DOHH2 (cell line): ENCODE measurements at regions not wholly inside any gene's neighbourhood (a gene's known extent, or its start where the extent isn't known, plus 50 kb on each side); places are given as distances from the start of the nearest gene placed in this dataset.

ENCODE experiments used
- H3F3A ChIP-seq: fragments of 200-600 bp; sonication (generic), shearing (Covaris generic); 2 replicates; pipeline ENCODE4 v1.6.0; 2016; ENCODE audit warnings: antibody characterized with exemption, mild to moderate bottlenecking; ENCODE audit not compliant: control insufficient read depth, insufficient read depth
- H3K27ac ChIP-seq: fragments of 200-600 bp; sonication (generic); 2 replicates; pipeline ENCODE4 v1.5.1; 2014; ENCODE audit warnings: low read depth, mild to moderate bottlenecking, low read length, moderate library complexity
- H3K27me3 ChIP-seq: fragments of 200-600 bp; sonication (generic); 2 replicates; pipeline ENCODE4 v1.6.1; 2014; ENCODE audit warnings: mild to moderate bottlenecking, low read length, mixed read lengths; ENCODE audit not compliant: control insufficient read depth
- H3K36me3 ChIP-seq: fragments of 200-600 bp; sonication (generic); 2 replicates; pipeline ENCODE4 v1.6.1; 2014; ENCODE audit warnings: mild to moderate bottlenecking, low read length, moderate library complexity, mixed read lengths; ENCODE audit not compliant: control insufficient read depth
- H3K4me1 ChIP-seq: fragments of 200-600 bp; sonication (generic); 2 replicates; pipeline ENCODE4 v1.6.1; 2014; ENCODE audit warnings: mild to moderate bottlenecking, low read length, mixed read lengths; ENCODE audit not compliant: control insufficient read depth
- H3K4me2 ChIP-seq: fragments of 200-600 bp; sonication (generic); 2 replicates; pipeline ENCODE4 v1.6.0; 2014; ENCODE audit warnings: mild to moderate bottlenecking, low read length, moderate library complexity
- H3K4me3 ChIP-seq: fragments of 200-600 bp; sonication (generic); 2 replicates; pipeline ENCODE4 v1.5.1; 2014; ENCODE audit warnings: mild to moderate bottlenecking, low read length, mixed read lengths
- H3K79me2 ChIP-seq: fragments of 200-600 bp; sonication (generic); 2 replicates; pipeline ENCODE4 v1.6.1; 2014; ENCODE audit warnings: mild to moderate bottlenecking, low read length, mixed read lengths; ENCODE audit not compliant: control insufficient read depth
- H3K9me2 ChIP-seq: fragments of 200-600 bp; sonication (generic); replicated peaks from 2 replicates; pipeline ENCODE4 v1.6.1; 2014; ENCODE audit warnings: mild to moderate bottlenecking, low read length, mixed read lengths; ENCODE audit not compliant: control insufficient read depth
- H3K9me3 ChIP-seq: fragments of 200-600 bp; sonication (generic); 2 replicates; pipeline ENCODE4 v1.6.1; 2014; ENCODE audit warnings: antibody characterized with exemption, low read length, mixed read lengths; ENCODE audit not compliant: control insufficient read depth, insufficient read depth
- H4K20me1 ChIP-seq: fragments of 200-600 bp; sonication (generic); 2 replicates; pipeline ENCODE4 v1.6.0; 2014; ENCODE audit warnings: low read depth, mild to moderate bottlenecking, antibody characterized with exemption, low read length, moderate library complexity; ENCODE audit not compliant: control insufficient read depth, insufficient read depth
- CTCF ChIP-seq: fragments of 200-600 bp; sonication (generic); IDR thresholded peaks from one replicate; pipeline ENCODE4 v1.5.1; 2014; ENCODE audit warnings: antibody characterized with exemption, mild to moderate bottlenecking, low read depth, low read length; ENCODE audit not compliant: poor library complexity, severe bottlenecking
- EZH2phosphoT487 ChIP-seq: fragments of 200-600 bp; sonication (generic); IDR thresholded peaks from 2 replicates; pipeline ENCODE4 v1.6.1; 2017; ENCODE audit warnings: borderline replicate concordance, mild to moderate bottlenecking, antibody characterized with exemption, low read length, moderate library complexity, mixed read lengths

GRCh38 chr2:167345559-167345958 is 457.3 kb downstream of the XIRP2 start:
- Histone ChIP-seq H3K4me3 (no peak overlapping the region), H3K4me2 (no peak overlapping the region), H3K27ac (no peak overlapping the region), H3K79me2 (no peaks in the 10 kb centered on the region), H3K9me3 (no peaks in the 10 kb centered on the region), H3K36me3 (no peaks in the 10 kb centered on the region), H4K20me1 (no peaks in the 10 kb centered on the region), H3F3A (no peaks in the 10 kb centered on the region), H3K27me3 (no peaks in the 10 kb centered on the region), H3K4me1 (no peaks in the 10 kb centered on the region), H3K9me2 (no peaks in the 10 kb centered on the region)
- no peak for TF ChIP-seq CTCF

- no peak for TF ChIP-seq CTCF
- no peak for TF ChIP-seq EZH2phosphoT487
- H3K27me3 ChIP-seq: no peaks in the 10 kb centered on the region
- no peak overlapping the region for H3K4me2 ChIP-seq
- H3K36me3 ChIP-seq: no peaks in the 10 kb centered on the region
- H3K79me2 ChIP-seq: no peaks in the 10 kb centered on the region
- no peak overlapping the region for H3K27ac ChIP-seq
- H3K9me2 ChIP-seq: no peaks in the 10 kb centered on the region
- H4K20me1 ChIP-seq: no peaks in the 10 kb centered on the region
- H3K9me3 ChIP-seq: no peaks in the 10 kb centered on the region
- no peak overlapping the region for H3K4me3 ChIP-seq
- H3K4me1 ChIP-seq: no peaks in the 10 kb centered on the region
- H3F3A ChIP-seq: no peaks in the 10 kb centered on the region
Measured at GRCh38 chr2:167342769-167343168, 454.5 kb downstream of the XIRP2 start.

- no peaks in the 10 kb centered on the region for H3K9me3 ChIP-seq
- H3K79me2 ChIP-seq: no peaks in the 10 kb centered on the region
- H3K4me2 ChIP-seq: no peak overlapping the region
- H3K4me3 ChIP-seq: no peak overlapping the region
- TF ChIP-seq CTCF (no peak), EZH2phosphoT487 (no peak)
- H4K20me1 ChIP-seq: no peaks in the 10 kb centered on the region
- H3F3A ChIP-seq: no peaks in the 10 kb centered on the region
- no peaks in the 10 kb centered on the region for H3K36me3 ChIP-seq
- no peaks in the 10 kb centered on the region for H3K4me1 ChIP-seq
- H3K27me3 ChIP-seq: no peaks in the 10 kb centered on the region
- no peak overlapping the region for H3K27ac ChIP-seq
- no peaks in the 10 kb centered on the region for H3K9me2 ChIP-seq
Measured at GRCh38 chr2:167340322-167340721, 452.0 kb downstream of the XIRP2 start.

DNA sequence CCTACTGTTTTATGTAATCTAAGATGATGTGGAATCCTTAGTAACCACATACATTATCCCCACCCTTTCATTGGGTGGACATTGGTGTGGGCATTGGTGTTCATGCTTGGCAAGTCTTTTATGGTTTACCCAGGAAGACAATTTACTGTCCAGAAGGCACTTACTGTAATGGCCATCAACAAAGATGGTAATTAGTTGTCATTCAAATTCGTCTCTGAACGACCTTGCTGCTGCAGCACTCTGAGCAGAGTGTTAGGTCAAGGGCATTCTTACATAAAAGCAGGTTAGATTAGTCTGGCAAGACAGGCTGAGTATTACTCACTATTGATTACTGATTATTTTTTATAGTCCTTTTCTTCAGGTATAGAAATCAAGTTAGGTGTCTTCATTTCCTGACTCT is 447.9 kb downstream of the XIRP2 start:
- Histone ChIP-seq H3K4me2 (no peak overlapping the region), H4K20me1 (no peaks in the 10 kb centered on the region), H3K9me2 (no peaks in the 10 kb centered on the region), H3K36me3 (no peaks in the 10 kb centered on the region), H3K79me2 (no peaks in the 10 kb centered on the region), H3K27me3 (no peaks in the 10 kb centered on the region), H3K4me3 (no peak overlapping the region), H3K9me3 (no peaks in the 10 kb centered on the region), H3K27ac (no peak overlapping the region), H3F3A (no peaks in the 10 kb centered on the region), H3K4me1 (no peaks in the 10 kb centered on the region)
- TF ChIP-seq CTCF (no peak), EZH2phosphoT487 (no peak)
